Transverse colon (tissue), 3 donors: ENCODE measurements at regions not wholly inside any gene's neighbourhood (a gene's known extent, or its start where the extent isn't known, plus 50 kb on each side); places are given as distances from the start of the nearest gene placed in this dataset.

ENCODE experiments used
- CTCF ChIP-seq, 5 experiments: fragments of 200-600 bp in 3 of 5; fragments of 450-650 bp in 2 of 5; sonication (generic) in 3 of 5; IDR thresholded peaks; 1 replicate in 2 of 5; 2 replicates in 3 of 5; pipeline ENCODE4 v1.5.1; 2016 to 2017; ENCODE audit warnings: antibody characterized with exemption in 5 of 5, inconsistent platforms in 3 of 5, mild to moderate bottlenecking in 2 of 5, moderate library complexity in 1 of 5
- EP300 ChIP-seq: sonication (generic); formaldehyde crosslinking; IDR thresholded peaks from one replicate; pipeline ENCODE4 v1.6.1; 2017; ENCODE audit warnings: antibody characterized with exemption, low read depth

- TF ChIP-seq CTCF (IDR thresholded peaks at IDR 0.05), result no peak
- TF ChIP-seq EP300, result no peak
Observed at GRCh38 chr11:111104185-111104584, 141.3 kb upstream of the POU2AF2 start.
